ENCODE measurements at regions not wholly inside any gene's neighbourhood (a gene's known extent, or its start where the extent isn't known, plus 50 kb on each side); places are given as distances from the start of the nearest gene placed in this dataset.

DNA sequence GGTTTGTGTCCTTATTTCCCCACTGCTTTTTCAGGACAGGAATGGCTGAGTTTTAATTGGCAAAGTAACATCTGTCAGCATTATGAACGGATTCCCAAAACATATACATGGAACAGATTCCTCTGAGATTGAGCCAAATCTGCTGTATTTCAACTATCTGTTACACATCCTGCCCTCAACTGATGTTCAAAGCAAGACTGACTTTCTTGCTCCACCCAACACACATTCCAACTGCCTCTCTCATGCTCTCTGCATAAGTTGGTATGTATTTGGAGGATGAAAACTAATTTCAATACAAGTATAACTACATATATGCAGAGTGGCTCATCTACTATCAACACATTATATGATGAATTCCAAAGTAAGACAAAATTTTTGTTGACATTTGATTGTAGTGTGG is 342.2 kb downstream of the GATA3 start:
- Histone ChIP-seq H4K20me1 (ENCODE audit: insufficient read depth, low read length) (no peaks in the 10 kb centered on the region), H3K4me3 (ENCODE audit: insufficient read depth, low read depth, low read length) (no peak overlapping the region), H3K36me3 (ENCODE audit: control insufficient read depth, insufficient read depth, low read length) (no peaks in the 10 kb centered on the region), H3K56ac (ENCODE audit: extremely low read depth, insufficient read depth, low read length) (no peak overlapping the region), H3K4me1 (ENCODE audit: control insufficient read depth, insufficient read depth, low read length) (no peaks in the 10 kb centered on the region), H2AFZ (replicated peaks; ENCODE audit: low read length, poor library complexity) (no peak overlapping the region), H2BK15ac (ENCODE audit: low read depth, low read length) (no peak overlapping the region), H3K4me2 (ENCODE audit: low read depth, low read length) (no peak overlapping the region), H4K8ac (ENCODE audit: low read depth in 2 of 2, low read length in 2 of 2) (no peak overlapping the region), H3K9me3 (ENCODE audit: control insufficient read depth, insufficient read depth, low read length) (peaks cover 14% of the 10 kb centered on the region), H3K18ac (ENCODE audit: low read depth, low read length) (no peak overlapping the region), H3K4ac (ENCODE audit: low read depth, low read length) (no peak overlapping the region), H3K79me1 (ENCODE audit: low read depth in 1 of 2, low read length in 2 of 2) (no peaks in the 10 kb centered on the region), H4K5ac (ENCODE audit: low read depth, low read length) (no peak overlapping the region), H3K27me3 (ENCODE audit: control insufficient read depth, insufficient read depth, low read length) (no peaks in the 10 kb centered on the region), H2AK5ac (ENCODE audit: low read depth, low read length) (no peak overlapping the region), H3K23ac (ENCODE audit: low read depth, low read length) (no peak overlapping the region), H2BK5ac (ENCODE audit: low read depth, low read length, poor library complexity, severe bottlenecking) (peak overlapping the region; percentile 58), H3K9ac (ENCODE audit: low read depth, low read length) (no peak overlapping the region), H4K91ac (ENCODE audit: insufficient read depth, low read depth, low read length) (no peak overlapping the region), H2AK9ac (replicated peaks; ENCODE audit: low read depth, low read length, poor library complexity) (no peak overlapping the region), H3K9me1 (ENCODE audit: insufficient read depth, low read length) (no peaks in the 10 kb centered on the region), H3K27ac (ENCODE audit: insufficient read depth, low read length) (no peak overlapping the region), H2BK120ac (ENCODE audit: low read depth, low read length) (no peak overlapping the region), H2BK20ac (ENCODE audit: low read depth, low read length) (no peak overlapping the region), H3K14ac (replicated peaks; ENCODE audit: low read depth, low read length) (no peak overlapping the region)
- CTCF ChIA-PET = no interaction called here
- dilution Hi-C loops (cut with HindIII; ENCODE audit: low sequenced_read_pairs, unreplicated experiment) = no loop called here
- DNase-seq (peak; percentile 35), ATAC-seq (ENCODE audit: low read depth) (peak; percentile 83)
- POLR2A ChIA-PET (ENCODE audit: unreplicated experiment) = no interaction called here
- WGBS, 2 experiments (ENCODE audit: extremely low coverage in 2 of 2, insufficient read length in 1 of 2) = no CpG with 5 or more reads among the region's 1 CpG
- TF ChIP-seq ELK1 (IDR thresholded peaks at IDR 0.05; ENCODE audit: borderline replicate concordance, low read depth, low read length) (no peak), RCOR1 (IDR thresholded peaks at IDR 0.05; ENCODE audit: insufficient replicate concordance, low read length) (no peak), MXI1 (IDR thresholded peaks at IDR 0.05; ENCODE audit: borderline replicate concordance, low read depth, low read length) (no peak), MAFK (IDR thresholded peaks at IDR 0.05; ENCODE audit: low read depth, low read length) (no peak), RAD21 (IDR thresholded peaks at IDR 0.05; ENCODE audit: low read length) (no peak), POLR2A (IDR thresholded peaks at IDR 0.05; ENCODE audit: low read depth, low read length) (no peak), MAZ (IDR thresholded peaks at IDR 0.05; ENCODE audit: borderline replicate concordance, low read depth, low read length) (no peak), NFE2L2 (IDR thresholded peaks at IDR 0.05; ENCODE audit: low read depth, low read length) (no peak), FOS (IDR thresholded peaks at IDR 0.05; ENCODE audit: low read depth, low read length) (no peak)
- no TSS peak for BruUV-seq (replicated peaks)
- intact Hi-C loops (cut with micrococcal nuclease) = no loop called here
- in situ Hi-C loops (cut with MboI; ENCODE audit: low sequenced_read_pairs) = no loop called here

All from IMR-90 (cell line).